Testis (tissue), 2 donors: ENCODE measurements at regions not wholly inside any gene's neighbourhood (a gene's known extent, or its start where the extent isn't known, plus 50 kb on each side); places are given as distances from the start of the nearest gene placed in this dataset.

ENCODE experiments used
- DNase-seq: peaks from one replicate; pipeline ENCODE4 v3.0.0-alpha.2; 2019
- H3K27ac ChIP-seq, 2 donors: fragments of 200-600 bp; sonication (generic); one replicate each; pipeline ENCODE4 v1.5.1; 2019
- H3K27me3 ChIP-seq: fragments of 200-600 bp; sonication (generic); one replicate; pipeline ENCODE4 v1.5.1; 2019
- H3K36me3 ChIP-seq: fragments of 200-600 bp; sonication (generic); one replicate; pipeline ENCODE4 v1.5.1; 2017; ENCODE audit warnings: low read depth; ENCODE audit errors: missing control alignments
- H3K4me1 ChIP-seq: fragments of 200-600 bp; sonication (generic); one replicate; pipeline ENCODE4 v1.5.1; 2019
- H3K4me3 ChIP-seq, 2 donors: fragments of 200-600 bp; sonication (generic); one replicate each; pipeline ENCODE4 v1.5.1; 2017 to 2019
- H3K9me3 ChIP-seq: fragments of 200-600 bp; sonication (generic); one replicate; pipeline ENCODE4 v1.5.1; 2017
- POLR2A ChIP-seq: fragments of 450-650 bp; IDR thresholded peaks from one replicate; pipeline ENCODE4 v1.6.1; 2017; ENCODE audit warnings: antibody characterized with exemption, mild to moderate bottlenecking, moderate library complexity
- WGBS, 2 donors: methylation state at CpG; one replicate each; pipeline ENCODE4 v1.1.5; 2018; 5-methylcytosine and 5-hydroxymethylcytosine counted together
- intact Hi-C: fragments of 100-400 bp; cut with DNase I; formaldehyde crosslinking; loops from one replicate; pipeline ENCODE4 v1.15.1; 2023; ENCODE audit warnings: low total_unique reads
- TF ChIP-seq, protein P1 (sequence below), 3 experiments: fragments of 450-650 bp in 2 of 3; fragments of 200-600 bp in 1 of 3; sonication (generic) in 1 of 3; IDR thresholded peaks; one replicate each; pipeline ENCODE4 v1.5.1; 2016 to 2019; ENCODE audit warnings: antibody characterized with exemption in 3 of 3, mild to moderate bottlenecking in 2 of 3, moderate library complexity in 1 of 3

DNA sequence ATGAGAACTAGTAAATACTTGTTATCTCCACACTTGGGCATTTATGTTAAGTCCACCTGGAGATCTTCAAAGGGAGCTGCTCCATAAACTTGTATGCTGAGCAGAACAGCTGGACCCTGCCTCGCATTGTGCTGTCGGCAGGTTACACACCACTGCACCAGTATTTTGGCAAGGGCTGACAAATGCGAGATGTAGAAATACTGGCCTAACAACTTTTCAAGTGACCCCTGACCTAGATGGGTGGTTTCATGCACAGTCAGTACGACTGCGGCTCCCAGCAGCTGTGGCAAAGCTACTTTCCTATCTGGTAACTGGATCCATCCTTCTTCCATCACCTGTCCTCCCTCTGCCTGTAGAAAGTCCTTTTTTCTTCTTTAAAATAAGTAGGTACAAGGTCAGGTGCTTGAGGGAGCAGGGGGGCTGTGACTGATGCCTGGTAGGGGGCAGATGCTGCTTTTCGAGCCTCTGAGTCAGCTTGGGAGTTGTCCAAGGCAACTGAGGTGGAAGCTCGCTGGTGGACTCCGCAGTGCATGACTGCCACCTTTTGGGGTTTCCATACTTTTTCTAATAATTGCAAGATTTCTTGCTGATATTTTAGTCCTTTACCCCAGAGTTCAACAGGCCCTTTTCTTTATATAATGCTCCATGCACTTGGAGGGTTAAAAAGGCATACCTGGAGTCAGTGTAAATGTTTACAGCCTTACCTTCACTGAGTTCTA, 86.8 kb downstream of the SLC25A15 start:
- Histone ChIP-seq H3K27ac (peak overlapping the region in 1 of 2 donors; percentile 74), H3K4me1 (peaks cover 9% of the 10 kb centered on the region), H3K9me3 (no peaks in the 10 kb centered on the region), H3K27me3 (no peaks in the 10 kb centered on the region), H3K36me3 (peaks cover 4% of the 10 kb centered on the region), H3K4me3 (no peak overlapping the region)
- 96 to 97% methylated on average over 8 of the region's 8 CpGs for WGBS, 2 donors
- DNase-seq: no peak
- intact Hi-C loops: no loop called here
- TF ChIP-seq POLR2A: no peak
- TF ChIP-seq, protein P1, sequence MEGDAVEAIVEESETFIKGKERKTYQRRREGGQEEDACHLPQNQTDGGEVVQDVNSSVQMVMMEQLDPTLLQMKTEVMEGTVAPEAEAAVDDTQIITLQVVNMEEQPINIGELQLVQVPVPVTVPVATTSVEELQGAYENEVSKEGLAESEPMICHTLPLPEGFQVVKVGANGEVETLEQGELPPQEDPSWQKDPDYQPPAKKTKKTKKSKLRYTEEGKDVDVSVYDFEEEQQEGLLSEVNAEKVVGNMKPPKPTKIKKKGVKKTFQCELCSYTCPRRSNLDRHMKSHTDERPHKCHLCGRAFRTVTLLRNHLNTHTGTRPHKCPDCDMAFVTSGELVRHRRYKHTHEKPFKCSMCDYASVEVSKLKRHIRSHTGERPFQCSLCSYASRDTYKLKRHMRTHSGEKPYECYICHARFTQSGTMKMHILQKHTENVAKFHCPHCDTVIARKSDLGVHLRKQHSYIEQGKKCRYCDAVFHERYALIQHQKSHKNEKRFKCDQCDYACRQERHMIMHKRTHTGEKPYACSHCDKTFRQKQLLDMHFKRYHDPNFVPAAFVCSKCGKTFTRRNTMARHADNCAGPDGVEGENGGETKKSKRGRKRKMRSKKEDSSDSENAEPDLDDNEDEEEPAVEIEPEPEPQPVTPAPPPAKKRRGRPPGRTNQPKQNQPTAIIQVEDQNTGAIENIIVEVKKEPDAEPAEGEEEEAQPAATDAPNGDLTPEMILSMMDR (IDR thresholded peaks at IDR 0.05): no peak

GRCh38 chr13:40878321-40878720, 88.9 kb downstream of the SLC25A15 start:
- TF ChIP-seq, protein P1 (IDR thresholded peaks at IDR 0.05): no peak
- no peak for TF ChIP-seq POLR2A
- H3K36me3 ChIP-seq: peaks cover 4% of the 10 kb centered on the region
- no peak for DNase-seq
- no peak overlapping the region for H3K4me3 ChIP-seq
- intact Hi-C loops: no loop called here
- no peaks in the 10 kb centered on the region for H3K9me3 ChIP-seq
- H3K27me3 ChIP-seq: no peaks in the 10 kb centered on the region
- 88 to 100% methylated on average over 2 of the region's 2 CpGs for WGBS, 2 donors
- peaks cover 9% of the 10 kb centered on the region for H3K4me1 ChIP-seq
- no peak overlapping the region for H3K27ac ChIP-seq

GRCh38 chr13:40878823-40879222, 89.4 kb downstream of the SLC25A15 start:
- Histone ChIP-seq H3K9me3 (no peaks in the 10 kb centered on the region), H3K36me3 (peaks cover 4% of the 10 kb centered on the region), H3K4me3 (no peak overlapping the region), H3K4me1 (peaks cover 9% of the 10 kb centered on the region), H3K27me3 (no peaks in the 10 kb centered on the region), H3K27ac (no peak overlapping the region)
- TF ChIP-seq, protein P1 (IDR thresholded peaks at IDR 0.05): no peak
- TF ChIP-seq POLR2A: no peak
- DNase-seq: no peak
- 95 to 97% methylated on average over 7 of the region's 7 CpGs for WGBS, 2 donors
- intact Hi-C loops: no loop called here
